RWPE1 (cell line): ENCODE measurements at regions not wholly inside any gene's neighbourhood (a gene's known extent, or its start where the extent isn't known, plus 50 kb on each side); places are given as distances from the start of the nearest gene placed in this dataset.

Source experiments
- CTCF ChIA-PET: fragments of 350-600 bp; sonication (Branson Sonifier 250); formaldehyde crosslinking; extraction: SDS; loops from one replicate; lab custom pipeline; 2021; lab: Yijun Ruan, JAX
- POLR2A ChIA-PET: fragments of 400-600 bp; formaldehyde crosslinking; extraction: SDS; loops from one replicate; lab custom pipeline; 2020; ENCODE audit warnings: antibody characterized with exemption; ENCODE audit not compliant: low non-redundant PET; lab: Yijun Ruan, JAX
- DNase-seq: peaks from one replicate; pipeline ENCODE4 v3.0.0; 2012; ENCODE audit warnings: low spot score
- H3K27ac ChIP-seq: fragments of 450-650 bp; 2 replicates; pipeline ENCODE4 v1.5.1; 2017
- CTCF ChIP-seq: fragments of 450-650 bp; conservative IDR thresholded peaks from 2 replicates; pipeline ENCODE4 v1.5.1; 2017; ENCODE audit warnings: low read depth, mild to moderate bottlenecking

- DNase-seq = peak; percentile 82
- ChIA-PET POLR2A (interaction anchor here (0.8 kb wide), 1 partner anchor 9 kb away, joined by 3 read pairs; no protein-coding TSS in a partner anchor), CTCF (interaction anchor here (0.6 to 1.5 kb wide), 4 partner anchors 9 to 227 kb away, joined by 3 to 4 read pairs (median 3); no protein-coding TSS in a partner anchor)
- TF ChIP-seq CTCF = no peak
- peak overlapping the region; percentile 97 for H3K27ac ChIP-seq
Measured at GRCh38 chr16:85384833-85385462, 228.2 kb upstream of the GSE1 start.

GRCh38 chr16:85385463-85386331 is 227.4 kb upstream of the GSE1 start:
- POLR2A ChIA-PET = no interaction called here
- DNase-seq = no peak
- peak overlapping the region; percentile 97 for H3K27ac ChIP-seq
- CTCF ChIA-PET = interaction anchor here (0.6 to 1.0 kb wide), 3 partner anchors 11 to 71 kb away, joined by 3 to 4 read pairs (median 3); no protein-coding TSS in a partner anchor
- TF ChIP-seq CTCF = no peak

- POLR2A ChIA-PET = interaction anchor here (0.6 kb wide), 1 partner anchor 296 kb away, joined by 3 read pairs; no protein-coding TSS in a partner anchor
- CTCF ChIA-PET = no interaction called here
- TF ChIP-seq CTCF = no peak
- peak overlapping the region; percentile 97; the same call in 1 of the 2 replicates for H3K27ac ChIP-seq
- DNase-seq = no peak
Measured at GRCh38 chr16:85386467-85387170, 226.5 kb upstream of the GSE1 start.

GRCh38 chr16:85387171-85387507 is 226.0 kb upstream of the GSE1 start:
- no peak for TF ChIP-seq CTCF
- ChIA-PET CTCF (interaction anchor here (0.7 kb wide), 1 partner anchor 378 kb away, joined by 3 read pairs; no protein-coding TSS in a partner anchor), POLR2A (no interaction called here)
- DNase-seq = no peak
- 0 out of 2 replicates have a peak overlapping the region, but pooled peaks have one; percentile 97 for H3K27ac ChIP-seq

- no peak overlapping the region for H3K27ac ChIP-seq
- CTCF ChIA-PET = interaction anchor here (0.7 kb wide), 2 partner anchors 9 to 378 kb away, joined by 3 to 4 read pairs; no protein-coding TSS in a partner anchor
- TF ChIP-seq CTCF = no peak
- no peak for DNase-seq
- POLR2A ChIA-PET = no interaction called here
Measured at GRCh38 chr16:85387731-85388295, 225.3 kb upstream of the GSE1 start.
